Mammary epithelial cell (primary cell): ENCODE measurements at regions not wholly inside any gene's neighbourhood (a gene's known extent, or its start where the extent isn't known, plus 50 kb on each side); places are given as distances from the start of the nearest gene placed in this dataset.

Source experiments
- EZH2 ChIP-seq: IDR thresholded peaks from 2 replicates; pipeline ENCODE4 v1.6.1; 2012; ENCODE audit warnings: low read length, inconsistent platforms, borderline replicate concordance
- TF ChIP-seq, protein P1 (sequence below), 2 donors: IDR thresholded peaks in 1 of 2; conservative IDR thresholded peaks in 1 of 2; 2 replicates each; pipeline ENCODE4 v1.5.1; 2011 to 2012; ENCODE audit warnings: inconsistent platforms in 2 of 2, low read length in 2 of 2, mild to moderate bottlenecking in 2 of 2, control low read depth in 1 of 2, low read depth in 1 of 2; ENCODE audit not compliant: insufficient read depth in 1 of 2; ENCODE audit errors: extremely low read depth in 1 of 2

DNA sequence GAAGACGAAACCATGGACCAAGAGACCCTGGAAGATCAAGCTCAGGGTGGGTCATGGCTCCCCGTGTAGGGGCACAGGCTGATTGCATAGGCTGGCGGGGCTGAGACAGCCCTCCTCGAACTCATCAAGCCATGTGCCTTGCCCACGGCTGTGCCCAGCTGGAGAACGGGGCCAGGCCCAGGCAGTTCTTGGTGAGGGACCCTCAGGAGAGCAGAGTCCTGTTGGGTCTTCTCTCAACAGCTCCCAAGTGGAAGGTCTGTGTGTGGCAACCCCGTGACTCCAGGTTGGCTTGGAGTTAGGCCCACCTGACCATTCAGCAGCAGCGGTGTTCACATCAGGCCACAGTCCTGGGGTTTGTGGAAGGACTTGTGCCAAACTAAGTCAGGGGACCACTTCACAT lies 276.5 kb downstream of the QKI start:
- no peak for TF ChIP-seq EZH2
- TF ChIP-seq, protein P1, sequence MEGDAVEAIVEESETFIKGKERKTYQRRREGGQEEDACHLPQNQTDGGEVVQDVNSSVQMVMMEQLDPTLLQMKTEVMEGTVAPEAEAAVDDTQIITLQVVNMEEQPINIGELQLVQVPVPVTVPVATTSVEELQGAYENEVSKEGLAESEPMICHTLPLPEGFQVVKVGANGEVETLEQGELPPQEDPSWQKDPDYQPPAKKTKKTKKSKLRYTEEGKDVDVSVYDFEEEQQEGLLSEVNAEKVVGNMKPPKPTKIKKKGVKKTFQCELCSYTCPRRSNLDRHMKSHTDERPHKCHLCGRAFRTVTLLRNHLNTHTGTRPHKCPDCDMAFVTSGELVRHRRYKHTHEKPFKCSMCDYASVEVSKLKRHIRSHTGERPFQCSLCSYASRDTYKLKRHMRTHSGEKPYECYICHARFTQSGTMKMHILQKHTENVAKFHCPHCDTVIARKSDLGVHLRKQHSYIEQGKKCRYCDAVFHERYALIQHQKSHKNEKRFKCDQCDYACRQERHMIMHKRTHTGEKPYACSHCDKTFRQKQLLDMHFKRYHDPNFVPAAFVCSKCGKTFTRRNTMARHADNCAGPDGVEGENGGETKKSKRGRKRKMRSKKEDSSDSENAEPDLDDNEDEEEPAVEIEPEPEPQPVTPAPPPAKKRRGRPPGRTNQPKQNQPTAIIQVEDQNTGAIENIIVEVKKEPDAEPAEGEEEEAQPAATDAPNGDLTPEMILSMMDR (conservative IDR thresholded peaks at IDR 0.05 in 1 of 2, IDR thresholded peaks at IDR 0.05 in 1 of 2; ENCODE audit: extremely low read depth in 1 of 2, insufficient read depth in 1 of 2, low read depth in 1 of 2, low read length in 2 of 2) = no peak
